ENCODE measurements at regions not wholly inside any gene's neighbourhood (a gene's known extent, or its start where the extent isn't known, plus 50 kb on each side); places are given as distances from the start of the nearest gene placed in this dataset.

GRCh38 chr17:21551081-21551881 lies 141.0 kb upstream of the KCNJ18 start (continued):
- no peak for TF ChIP-seq ZNF280D (tag by site-specific recombination; IDR thresholded peaks at IDR 0.05)
- no peak for TF ChIP-seq ZFP3 (tag by site-specific recombination; IDR thresholded peaks at IDR 0.05; ENCODE audit: low read depth)
- TF ChIP-seq ZNF830 (tag by site-specific recombination; IDR thresholded peaks at IDR 0.05; ENCODE audit: low read depth), result no peak
- TF ChIP-seq ZNF433 (tag by site-specific recombination; IDR thresholded peaks at IDR 0.05; ENCODE audit: low read depth), result no peak
- peak; percentile 95 for TF ChIP-seq ZNF501 (tag by site-specific recombination; IDR thresholded peaks at IDR 0.05)
- peak; percentile 83 for TF ChIP-seq ZNF2 (tag by site-specific recombination; IDR thresholded peaks at IDR 0.05)
- 0 out of 2 replicates have a peak, but pooled peaks have one; percentile 52 for TF ChIP-seq OVOL3 (tag by site-specific recombination; IDR thresholded peaks at IDR 0.05)
- TF ChIP-seq ZNF169 (tag by site-specific recombination; IDR thresholded peaks at IDR 0.05), result no peak
- TF ChIP-seq ZNF585B (tag by site-specific recombination; IDR thresholded peaks at IDR 0.05), result no peak
- no peak for TF ChIP-seq ZNF362 (tag by site-specific recombination; IDR thresholded peaks at IDR 0.05)
- TF ChIP-seq ZNF704 (tag by site-specific recombination; IDR thresholded peaks at IDR 0.05), result no peak
- TF ChIP-seq ZNF623 (tag by site-specific recombination; IDR thresholded peaks at IDR 0.05), result no peak
- TF ChIP-seq OSR2 (tag by site-specific recombination; IDR thresholded peaks at IDR 0.05), result no peak
- TF ChIP-seq ZNF184 (tag by site-specific recombination; IDR thresholded peaks at IDR 0.05), result no peak
- TF ChIP-seq ZNF658 (tag by site-specific recombination; IDR thresholded peaks at IDR 0.05), result no peak
- no peak for TF ChIP-seq ZNF174 (tag by site-specific recombination; IDR thresholded peaks at IDR 0.05)
- TF ChIP-seq SCRT1 (tag by site-specific recombination; IDR thresholded peaks at IDR 0.05; ENCODE audit: borderline replicate concordance), result no peak
- no peak for TF ChIP-seq ZNF747 (tag by site-specific recombination; IDR thresholded peaks at IDR 0.05)
- no peak; the same call in 1 of the 2 replicates for TF ChIP-seq ZBTB1 (tag by site-specific recombination; IDR thresholded peaks at IDR 0.05)
- TF ChIP-seq REPIN1 (tag by site-specific recombination; IDR thresholded peaks at IDR 0.05; ENCODE audit: low read depth), result no peak
- TF ChIP-seq ZNF558 (tag by site-specific recombination; IDR thresholded peaks at IDR 0.05), result no peak
- TF ChIP-seq ZNF37A (tag by site-specific recombination; IDR thresholded peaks at IDR 0.05), result no peak
- TF ChIP-seq ZNF488 (tag by site-specific recombination; IDR thresholded peaks at IDR 0.05), result no peak
- TF ChIP-seq EGR2 (tag by site-specific recombination; IDR thresholded peaks at IDR 0.05; ENCODE audit: low read depth), result peak; percentile 80
- no peak for TF ChIP-seq ZNF404 (tag by site-specific recombination; IDR thresholded peaks at IDR 0.05)
- no peak for TF ChIP-seq ZNF311 (tag by site-specific recombination; IDR thresholded peaks at IDR 0.05; ENCODE audit: borderline replicate concordance)
- TF ChIP-seq ZNF670 (tag by site-specific recombination; IDR thresholded peaks at IDR 0.05; ENCODE audit: low read depth), result no peak
- TF ChIP-seq ZNF26 (tag by site-specific recombination; IDR thresholded peaks at IDR 0.05), result no peak
- no peak for TF ChIP-seq ZNF302 (tag by site-specific recombination; IDR thresholded peaks at IDR 0.05; ENCODE audit: low read depth)
- TF ChIP-seq ZNF23 (tag by site-specific recombination; IDR thresholded peaks at IDR 0.05; ENCODE audit: borderline replicate concordance), result no peak
- peak; percentile 68; the same call in 1 of the 2 replicates for TF ChIP-seq GFI1B (tag by site-specific recombination; IDR thresholded peaks at IDR 0.05)
- TF ChIP-seq SP3 (tag by site-specific recombination; IDR thresholded peaks at IDR 0.05), result peak; percentile 39; the same call in 1 of the 2 replicates
- no peak for TF ChIP-seq SCRT2 (tag by site-specific recombination; IDR thresholded peaks at IDR 0.05)
- TF ChIP-seq ZNF791 (tag by site-specific recombination; IDR thresholded peaks at IDR 0.05), result no peak
- no peak for TF ChIP-seq ZNF560 (tag by site-specific recombination; IDR thresholded peaks at IDR 0.05; ENCODE audit: borderline replicate concordance)

All from HEK293 (cell line).